Inflammatory macrophage treated with lipopolysaccharide for 4 hours (primary cell): ENCODE measurements at regions not wholly inside any gene's neighbourhood (a gene's known extent, or its start where the extent isn't known, plus 50 kb on each side); places are given as distances from the start of the nearest gene placed in this dataset.
"Not testable (repeated sequence)": the region's sequence is repeated elsewhere in the genome, so short reads cannot be mapped to it uniquely, and the experiment has no call there.

Source experiments
- DNase-seq: peaks from one replicate; pipeline ENCODE4 v3.0.0-alpha.2; 2020

GRCh38 chr21:22194986-22195385 is 1196.8 kb downstream of the NCAM2 start:
- not testable (repeated sequence) for DNase-seq

- no peak for DNase-seq
Observed at GRCh38 chr21:22200378-22201092, 1202.3 kb downstream of the NCAM2 start.

GRCh38 chr21:22201126-22201525 is 1202.9 kb downstream of the NCAM2 start:
- no peak for DNase-seq

- no peak for DNase-seq
Observed at GRCh38 chr21:22201669-22202068, 1203.5 kb downstream of the NCAM2 start.

GRCh38 chr21:22209304-22209700 is 1211.1 kb downstream of the NCAM2 start:
- DNase-seq: no peak

GRCh38 chr21:22211943-22212342 is 1213.7 kb downstream of the NCAM2 start:
- DNase-seq: no peak

GRCh38 chr21:22223385-22223784 is 1225.2 kb downstream of the NCAM2 start:
- DNase-seq: no peak

- no peak for DNase-seq
Observed at GRCh38 chr21:22224261-22224660, 1226.1 kb downstream of the NCAM2 start.

GRCh38 chr21:22225299-22225698 is 1227.1 kb downstream of the NCAM2 start:
- no peak for DNase-seq

- DNase-seq: no peak
Observed at GRCh38 chr21:22231013-22231412, 1232.8 kb downstream of the NCAM2 start.

GRCh38 chr21:22235866-22236590 is 1237.8 kb downstream of the NCAM2 start:
- DNase-seq: no peak

GRCh38 chr21:22244516-22244915 is 1246.3 kb downstream of the NCAM2 start:
- no peak for DNase-seq

- DNase-seq: no peak
Observed at GRCh38 chr21:22250355-22250754, 1252.1 kb downstream of the NCAM2 start.

- DNase-seq: no peak
Observed at GRCh38 chr21:22253761-22254160, 1255.6 kb downstream of the NCAM2 start.

GRCh38 chr21:22258821-22259220 is 1260.6 kb downstream of the NCAM2 start:
- no peak for DNase-seq

- DNase-seq: no peak
Observed at GRCh38 chr21:22260274-22260673, 1262.1 kb downstream of the NCAM2 start.

- no peak for DNase-seq
Observed at GRCh38 chr21:22263890-22264289, 1265.7 kb downstream of the NCAM2 start.

GRCh38 chr21:22277341-22277740 is 1279.1 kb downstream of the NCAM2 start:
- DNase-seq: no peak

- DNase-seq: no peak
Observed at GRCh38 chr21:22278366-22278765, 1280.2 kb downstream of the NCAM2 start.

GRCh38 chr21:22280851-22281250 is 1282.6 kb downstream of the NCAM2 start:
- no peak for DNase-seq

GRCh38 chr21:22288885-22289499 is 1290.8 kb downstream of the NCAM2 start:
- no peak for DNase-seq

GRCh38 chr21:22292144-22292543 is 1293.9 kb downstream of the NCAM2 start:
- no peak for DNase-seq

- no peak for DNase-seq
Observed at GRCh38 chr21:22297575-22297974, 1299.4 kb downstream of the NCAM2 start.
